Activated CD8-positive, alpha-beta T cell treated with anti-CD3 and anti-CD28 coated beads for 36 hours (primary cell): ENCODE measurements at regions not wholly inside any gene's neighbourhood (a gene's known extent, or its start where the extent isn't known, plus 50 kb on each side); places are given as distances from the start of the nearest gene placed in this dataset.

Experiments used
- ATAC-seq: fragments of 200-7000 bp; cut with Tn5 transposase; one replicate; pipeline ENCODE4 v1.10.0; 2021; ENCODE audit warnings: mild to moderate bottlenecking, moderate library complexity
- CTCF ChIA-PET: fragments of 350-600 bp; sonication (Branson Sonifier 250); formaldehyde crosslinking; loops from one replicate; lab custom pipeline; 2021; ENCODE audit warnings: antibody characterized with exemption; lab: Charles Lee
- POLR2A ChIA-PET: fragments of 350-600 bp; sonication (Branson Sonifier 250); formaldehyde crosslinking; loops from one replicate; lab custom pipeline; 2021; ENCODE audit warnings: antibody characterized with exemption; lab: Charles Lee
- DNase-seq: peaks from one replicate; pipeline ENCODE4 v3.0.0-alpha.2; 2020
- H3K27ac Mint-ChIP-seq: one replicate; pipeline ENCODE4 v1.8.0; 2021; ENCODE audit warnings: mild to moderate bottlenecking, mixed read lengths
- H3K27me3 Mint-ChIP-seq: one replicate; pipeline ENCODE4 v1.8.0; 2021; ENCODE audit warnings: mixed read lengths
- H3K36me3 Mint-ChIP-seq: one replicate; pipeline ENCODE4 v1.8.0; 2021; ENCODE audit warnings: low read depth, mixed read lengths
- H3K4me1 Mint-ChIP-seq: one replicate; pipeline ENCODE4 v1.8.0; 2021; ENCODE audit warnings: low read depth, mixed read lengths
- H3K4me3 Mint-ChIP-seq: one replicate; pipeline ENCODE4 v1.8.0; 2021; ENCODE audit warnings: mild to moderate bottlenecking, moderate library complexity, mixed read lengths
- H3K9me3 Mint-ChIP-seq: one replicate; pipeline ENCODE4 v1.8.0; 2021; ENCODE audit warnings: mixed read lengths
- CTCF ChIP-seq: fragments of 200-600 bp; IDR thresholded peaks from one replicate; pipeline ENCODE4 v1.8.0; 2022; ENCODE audit warnings: antibody characterized with exemption, mild to moderate bottlenecking
- intact Hi-C: fragments of 100-400 bp; cut with micrococcal nuclease; formaldehyde crosslinking; loops from one replicate; pipeline ENCODE4 v1.10.0; 2022

GRCh38 chr2:41967476-41968181, 80.2 kb upstream of the PKDCC start:
- Mint-ChIP-seq H3K36me3 (no peaks in the 10 kb centered on the region), H3K27me3 (peaks cover 3% of the 10 kb centered on the region), H3K4me3 (no peak overlapping the region), H3K4me1 (peaks cover 2% of the 10 kb centered on the region), H3K27ac (no peak overlapping the region), H3K9me3 (no peaks in the 10 kb centered on the region)
- ATAC-seq (no peak), DNase-seq (no peak)
- POLR2A ChIA-PET, result interaction anchor here (0.6 to 0.7 kb wide), 2 partner anchors 16 to 227 kb away, joined by 3 read pairs; no protein-coding TSS in a partner anchor
- no peak for TF ChIP-seq CTCF
- intact Hi-C loops, result no loop called here
- CTCF ChIA-PET, result no interaction called here

GRCh38 chr2:41968182-41968578, 79.6 kb upstream of the PKDCC start:
- POLR2A ChIA-PET, result no interaction called here
- Mint-ChIP-seq H3K4me3 (no peak overlapping the region), H3K36me3 (no peaks in the 10 kb centered on the region), H3K4me1 (peaks cover 2% of the 10 kb centered on the region), H3K27me3 (peaks cover 3% of the 10 kb centered on the region), H3K9me3 (no peaks in the 10 kb centered on the region), H3K27ac (no peak overlapping the region)
- intact Hi-C loops, result no loop called here
- DNase-seq, result no peak
- no peak for TF ChIP-seq CTCF
- CTCF ChIA-PET, result no interaction called here
- no peak for ATAC-seq

GRCh38 chr2:41970988-41971660, 76.7 kb upstream of the PKDCC start:
- POLR2A ChIA-PET, result no interaction called here
- H3K27me3 Mint-ChIP-seq, result peaks cover 10% of the 10 kb centered on the region
- ATAC-seq, result no peak
- intact Hi-C loops, result no loop called here
- CTCF ChIA-PET, result no interaction called here
- H3K4me3 Mint-ChIP-seq, result no peak overlapping the region
- DNase-seq, result no peak
- no peak overlapping the region for H3K27ac Mint-ChIP-seq
- no peaks in the 10 kb centered on the region for H3K4me1 Mint-ChIP-seq
- no peaks in the 10 kb centered on the region for H3K9me3 Mint-ChIP-seq
- H3K36me3 Mint-ChIP-seq, result no peaks in the 10 kb centered on the region
- no peak for TF ChIP-seq CTCF

- Mint-ChIP-seq H3K4me3 (no peak overlapping the region), H3K36me3 (no peaks in the 10 kb centered on the region), H3K4me1 (no peaks in the 10 kb centered on the region), H3K27me3 (peaks cover 10% of the 10 kb centered on the region), H3K9me3 (no peaks in the 10 kb centered on the region), H3K27ac (no peak overlapping the region)
- DNase-seq (no peak), ATAC-seq (no peak)
- ChIA-PET POLR2A (no interaction called here), CTCF (no interaction called here)
- intact Hi-C loops, result no loop called here
- no peak for TF ChIP-seq CTCF
These were observed 75.6 kb upstream of the PKDCC start for GRCh38 chr2:41972179-41972578.

GRCh38 chr2:41972819-41973218, 75.0 kb upstream of the PKDCC start:
- Mint-ChIP-seq H3K9me3 (no peaks in the 10 kb centered on the region), H3K36me3 (no peaks in the 10 kb centered on the region), H3K4me3 (no peak overlapping the region), H3K4me1 (no peaks in the 10 kb centered on the region), H3K27me3 (peaks cover 10% of the 10 kb centered on the region), H3K27ac (no peak overlapping the region)
- ATAC-seq (no peak), DNase-seq (no peak)
- intact Hi-C loops, result no loop called here
- ChIA-PET POLR2A (no interaction called here), CTCF (no interaction called here)
- no peak for TF ChIP-seq CTCF
